ENCODE measurements at regions not wholly inside any gene's neighbourhood (a gene's known extent, or its start where the extent isn't known, plus 50 kb on each side); places are given as distances from the start of the nearest gene placed in this dataset.
"Not testable (repeated sequence)": the region's sequence is repeated elsewhere in the genome, so short reads cannot be mapped to it uniquely, and the experiment has no call there.

- Histone ChIP-seq H3K27me3 (no peaks in the 10 kb centered on the region), H3F3A (ENCODE audit: low read depth) (no peaks in the 10 kb centered on the region), H3K9me3 (ENCODE audit: low read depth) (no peaks in the 10 kb centered on the region), H3K4me1 (no peaks in the 10 kb centered on the region), H3K36me3 (no peaks in the 10 kb centered on the region), H3K4me2 (no peak overlapping the region), H3K79me2 (ENCODE audit: low read depth) (no peaks in the 10 kb centered on the region), H2AFZ (replicated peaks) (no peak overlapping the region), H4K20me1 (ENCODE audit: low read depth) (no peaks in the 10 kb centered on the region), H3K9ac (no peak overlapping the region), H3K27ac (no peak overlapping the region), H3K4me3 (no peak overlapping the region)
- H3K36me3 Mint-ChIP-seq: no peaks in the 10 kb centered on the region
- H3K9me3 Mint-ChIP-seq: no peaks in the 10 kb centered on the region
- H3K27me3 Mint-ChIP-seq (ENCODE audit: insufficient read depth, low read depth): peaks cover 2% of the 10 kb centered on the region
- H3K4me3 Mint-ChIP-seq: no peak overlapping the region
- TF ChIP-seq EZH2 (IDR thresholded peaks at IDR 0.05) (no peak), EZH2phosphoT487 (IDR thresholded peaks at IDR 0.05) (no peak), CTCF (IDR thresholded peaks at IDR 0.05) (no peak)
- no peak overlapping the region for H3K27ac Mint-ChIP-seq
- no peaks in the 10 kb centered on the region for H3K4me1 Mint-ChIP-seq
- no peak for DNase-seq (ENCODE audit: low spot score)
These were observed 83.2 kb downstream of the DNAJB9 start for GRCh38 chr7:108652886-108653285.

DNA sequence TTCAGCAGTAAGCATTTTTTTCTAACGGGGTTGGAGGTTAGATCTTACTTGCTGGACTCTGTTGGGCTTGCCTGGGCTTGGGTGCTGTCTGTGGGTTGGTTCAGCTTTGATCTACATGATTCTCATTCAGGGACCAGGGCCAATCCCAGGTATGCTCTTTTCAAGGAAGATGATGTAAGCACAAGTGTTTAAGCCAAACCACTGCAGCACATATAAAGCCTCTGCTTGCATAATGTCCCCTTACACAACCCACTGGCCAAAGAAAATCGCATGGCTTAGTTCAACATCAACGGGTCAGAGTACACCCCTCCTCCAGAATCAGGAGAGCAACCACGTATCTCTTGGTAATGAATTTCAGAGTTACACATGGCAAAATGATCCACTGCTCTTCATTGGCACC, 83.9 kb downstream of the DNAJB9 start:
- Histone ChIP-seq H3K79me2 (ENCODE audit: low read depth) (no peaks in the 10 kb centered on the region), H3K4me1 (no peaks in the 10 kb centered on the region), H3K9me3 (ENCODE audit: low read depth) (no peaks in the 10 kb centered on the region), H3K4me2 (no peak overlapping the region), H3K9ac (no peak overlapping the region), H3K36me3 (no peaks in the 10 kb centered on the region), H3K27ac (no peak overlapping the region), H4K20me1 (ENCODE audit: low read depth) (no peaks in the 10 kb centered on the region), H3K27me3 (no peaks in the 10 kb centered on the region), H2AFZ (replicated peaks) (no peak overlapping the region), H3K4me3 (no peak overlapping the region), H3F3A (ENCODE audit: low read depth) (no peaks in the 10 kb centered on the region)
- H3K27ac Mint-ChIP-seq: no peak overlapping the region
- no peaks in the 10 kb centered on the region for H3K9me3 Mint-ChIP-seq
- peaks cover 3% of the 10 kb centered on the region for H3K27me3 Mint-ChIP-seq (ENCODE audit: insufficient read depth, low read depth)
- no peak overlapping the region for H3K4me3 Mint-ChIP-seq
- no peaks in the 10 kb centered on the region for H3K36me3 Mint-ChIP-seq
- DNase-seq (ENCODE audit: low spot score): no peak
- TF ChIP-seq CTCF (IDR thresholded peaks at IDR 0.05) (no peak), EZH2phosphoT487 (IDR thresholded peaks at IDR 0.05) (no peak), EZH2 (IDR thresholded peaks at IDR 0.05) (no peak)
- H3K4me1 Mint-ChIP-seq: no peaks in the 10 kb centered on the region

DNA sequence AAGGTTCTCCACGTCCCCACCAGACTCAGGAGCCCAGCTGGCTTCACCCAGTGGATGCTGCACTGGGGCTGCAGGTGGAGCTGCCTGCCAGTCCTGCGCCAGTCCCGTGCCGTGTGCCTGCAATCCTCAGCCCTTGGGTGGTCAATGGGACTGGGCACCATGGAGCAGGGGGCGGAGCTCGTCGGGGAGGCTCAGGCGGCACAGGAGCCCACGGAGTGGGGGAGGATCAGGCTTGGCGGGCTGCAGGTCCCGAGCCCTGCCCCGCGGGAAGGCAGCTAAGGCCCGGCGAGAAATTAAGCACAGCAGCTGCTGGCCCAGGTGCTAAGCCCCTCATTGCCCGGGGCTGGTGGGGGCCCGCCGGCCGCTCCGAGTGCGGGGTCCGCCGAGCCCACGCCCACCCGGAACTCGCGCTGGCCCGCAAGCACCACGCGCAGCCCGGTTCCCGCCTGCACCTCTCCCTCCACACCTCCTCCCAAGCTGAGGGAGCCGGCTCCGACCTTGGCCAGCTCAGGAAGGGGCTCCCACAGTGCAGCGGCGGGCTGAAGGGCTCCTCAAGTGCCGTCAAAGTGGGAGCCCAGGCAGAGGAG, 87.6 kb downstream of the DNAJB9 start:
- not testable (repeated sequence) for H3K9me3 ChIP-seq (ENCODE audit: low read depth); H3K36me3 Mint-ChIP-seq; H3K4me1 Mint-ChIP-seq; DNase-seq (ENCODE audit: low spot score); H3K4me2 ChIP-seq; H3K27me3 ChIP-seq; H3K27ac Mint-ChIP-seq; H2AFZ ChIP-seq (replicated peaks); H3K27ac ChIP-seq; H3K9ac ChIP-seq; H3K36me3 ChIP-seq; H3K9me3 Mint-ChIP-seq; H3K4me1 ChIP-seq; H3K4me3 ChIP-seq; H3K4me3 Mint-ChIP-seq; H3K27me3 Mint-ChIP-seq (ENCODE audit: insufficient read depth, low read depth); H4K20me1 ChIP-seq (ENCODE audit: low read depth); H3K79me2 ChIP-seq (ENCODE audit: low read depth); H3F3A ChIP-seq (ENCODE audit: low read depth)

DNA sequence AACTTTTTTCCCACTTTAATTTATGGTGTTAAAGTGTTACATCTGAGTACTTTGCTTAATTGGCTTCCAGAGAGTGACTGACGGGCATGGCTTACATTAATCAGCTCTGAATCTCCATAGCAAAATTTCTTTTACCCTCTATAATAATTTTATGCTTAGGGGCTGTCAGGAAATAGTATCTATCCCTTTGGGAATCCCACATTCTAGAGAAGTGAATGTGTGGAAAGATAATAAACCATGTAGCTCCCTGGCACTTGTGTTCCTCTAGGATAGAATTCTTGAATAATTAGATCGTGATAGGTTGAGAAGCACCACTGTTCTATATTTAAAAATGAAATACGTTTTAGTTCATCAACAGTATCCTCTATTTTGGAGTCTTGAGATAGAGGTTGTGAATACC, 89.6 kb downstream of the DNAJB9 start:
- no peak overlapping the region for H2AFZ ChIP-seq (replicated peaks)
- H3K4me1 ChIP-seq: no peaks in the 10 kb centered on the region
- Mint-ChIP-seq H3K36me3 (no peaks in the 10 kb centered on the region), H3K27ac (no peak overlapping the region), H3K9me3 (no peaks in the 10 kb centered on the region), H3K4me1 (peaks cover 10% of the 10 kb centered on the region), H3K27me3 (ENCODE audit: insufficient read depth, low read depth) (peaks cover 3% of the 10 kb centered on the region), H3K4me3 (no peak overlapping the region)
- no peak overlapping the region for H3K4me2 ChIP-seq
- no peak overlapping the region for H3K4me3 ChIP-seq
- TF ChIP-seq EZH2phosphoT487 (IDR thresholded peaks at IDR 0.05): no peak
- TF ChIP-seq CTCF (IDR thresholded peaks at IDR 0.05): no peak
- TF ChIP-seq EZH2 (IDR thresholded peaks at IDR 0.05): no peak
- no peak overlapping the region for H3K9ac ChIP-seq
- H4K20me1 ChIP-seq (ENCODE audit: low read depth): no peaks in the 10 kb centered on the region
- no peaks in the 10 kb centered on the region for H3F3A ChIP-seq (ENCODE audit: low read depth)
- H3K27ac ChIP-seq: no peak overlapping the region
- no peaks in the 10 kb centered on the region for H3K9me3 ChIP-seq (ENCODE audit: low read depth)
- H3K27me3 ChIP-seq: no peaks in the 10 kb centered on the region
- H3K36me3 ChIP-seq: no peaks in the 10 kb centered on the region
- H3K79me2 ChIP-seq (ENCODE audit: low read depth): no peaks in the 10 kb centered on the region
- DNase-seq (ENCODE audit: low spot score): no peak

All from neural progenitor cell (in vitro differentiated cells).